ENCODE measurements at regions not wholly inside any gene's neighbourhood (a gene's known extent, or its start where the extent isn't known, plus 50 kb on each side); places are given as distances from the start of the nearest gene placed in this dataset.

GRCh38 chr12:86414201-86414600, 158.0 kb upstream of the MGAT4C start:
- DNase-seq, result no peak
- no peak overlapping the region for H3K27ac Mint-ChIP-seq (ENCODE audit: unreplicated experiment)
- H3K4me1 Mint-ChIP-seq (ENCODE audit: low read depth, unreplicated experiment), result no peaks in the 10 kb centered on the region
- no peaks in the 10 kb centered on the region for H3K27me3 Mint-ChIP-seq (ENCODE audit: unreplicated experiment)
- no TSS peak for BruUV-seq (replicated peaks)
- CTCF ChIA-PET, result no interaction called here
- TF ChIP-seq CTCF (IDR thresholded peaks at IDR 0.05; ENCODE audit: unreplicated experiment), result no peak
- H3K9me3 Mint-ChIP-seq (ENCODE audit: low read depth, unreplicated experiment), result peaks cover 6% of the 10 kb centered on the region
- no peaks in the 10 kb centered on the region for H3K36me3 Mint-ChIP-seq (ENCODE audit: insufficient read depth, unreplicated experiment)
- H3K4me3 Mint-ChIP-seq (ENCODE audit: low read depth, unreplicated experiment), result no peak overlapping the region
- intact Hi-C loops (cut with micrococcal nuclease; ENCODE audit: unreplicated experiment), result no loop called here

- no peaks in the 10 kb centered on the region for H3K4me1 Mint-ChIP-seq (ENCODE audit: low read depth, unreplicated experiment)
- intact Hi-C loops (cut with micrococcal nuclease; ENCODE audit: unreplicated experiment), result no loop called here
- CTCF ChIA-PET, result no interaction called here
Observed at GRCh38 chr12:86411710-86412109, 155.5 kb upstream of the MGAT4C start.

GRCh38 chr12:86407620-86408208, 151.5 kb upstream of the MGAT4C start:
- BruUV-seq (replicated peaks), result no TSS peak
- H3K4me1 Mint-ChIP-seq (ENCODE audit: low read depth, unreplicated experiment), result no peaks in the 10 kb centered on the region
- intact Hi-C loops (cut with micrococcal nuclease; ENCODE audit: unreplicated experiment), result no loop called here
- CTCF ChIA-PET, result no interaction called here
- no peaks in the 10 kb centered on the region for H3K36me3 Mint-ChIP-seq (ENCODE audit: insufficient read depth, unreplicated experiment)
- no peak overlapping the region for H3K27ac Mint-ChIP-seq (ENCODE audit: unreplicated experiment)
- DNase-seq, result no peak
- no peaks in the 10 kb centered on the region for H3K27me3 Mint-ChIP-seq (ENCODE audit: unreplicated experiment)
- no peak overlapping the region for H3K4me3 Mint-ChIP-seq (ENCODE audit: low read depth, unreplicated experiment)
- peaks cover 3% of the 10 kb centered on the region for H3K9me3 Mint-ChIP-seq (ENCODE audit: low read depth, unreplicated experiment)
- no peak for TF ChIP-seq CTCF (IDR thresholded peaks at IDR 0.05; ENCODE audit: unreplicated experiment)

More at GRCh38 chr12:86411710-86412109, 155.5 kb upstream of the MGAT4C start:
- H3K27ac Mint-ChIP-seq (ENCODE audit: unreplicated experiment), result no peak overlapping the region
- no peak overlapping the region for H3K4me3 Mint-ChIP-seq (ENCODE audit: low read depth, unreplicated experiment)
- DNase-seq, result no peak
- BruUV-seq (replicated peaks), result no TSS peak
- H3K27me3 Mint-ChIP-seq (ENCODE audit: unreplicated experiment), result no peaks in the 10 kb centered on the region
- H3K36me3 Mint-ChIP-seq (ENCODE audit: insufficient read depth, unreplicated experiment), result no peaks in the 10 kb centered on the region
- peaks cover 6% of the 10 kb centered on the region for H3K9me3 Mint-ChIP-seq (ENCODE audit: low read depth, unreplicated experiment)
- TF ChIP-seq CTCF (IDR thresholded peaks at IDR 0.05; ENCODE audit: unreplicated experiment), result no peak

- BruUV-seq (replicated peaks), result no TSS peak
- no peak for DNase-seq
- intact Hi-C loops (cut with micrococcal nuclease; ENCODE audit: unreplicated experiment), result no loop called here
- Mint-ChIP-seq H3K27me3 (ENCODE audit: unreplicated experiment) (no peaks in the 10 kb centered on the region), H3K4me1 (ENCODE audit: low read depth, unreplicated experiment) (no peaks in the 10 kb centered on the region), H3K4me3 (ENCODE audit: low read depth, unreplicated experiment) (no peak overlapping the region), H3K9me3 (ENCODE audit: low read depth, unreplicated experiment) (no peaks in the 10 kb centered on the region), H3K27ac (ENCODE audit: unreplicated experiment) (no peak overlapping the region), H3K36me3 (ENCODE audit: insufficient read depth, unreplicated experiment) (no peaks in the 10 kb centered on the region)
- no peak for TF ChIP-seq CTCF (IDR thresholded peaks at IDR 0.05; ENCODE audit: unreplicated experiment)
- CTCF ChIA-PET, result no interaction called here
Observed at GRCh38 chr12:86389949-86390348, 133.8 kb upstream of the MGAT4C start.
